ENCODE measurements at regions not wholly inside any gene's neighbourhood (a gene's known extent, or its start where the extent isn't known, plus 50 kb on each side); places are given as distances from the start of the nearest gene placed in this dataset.

DNA sequence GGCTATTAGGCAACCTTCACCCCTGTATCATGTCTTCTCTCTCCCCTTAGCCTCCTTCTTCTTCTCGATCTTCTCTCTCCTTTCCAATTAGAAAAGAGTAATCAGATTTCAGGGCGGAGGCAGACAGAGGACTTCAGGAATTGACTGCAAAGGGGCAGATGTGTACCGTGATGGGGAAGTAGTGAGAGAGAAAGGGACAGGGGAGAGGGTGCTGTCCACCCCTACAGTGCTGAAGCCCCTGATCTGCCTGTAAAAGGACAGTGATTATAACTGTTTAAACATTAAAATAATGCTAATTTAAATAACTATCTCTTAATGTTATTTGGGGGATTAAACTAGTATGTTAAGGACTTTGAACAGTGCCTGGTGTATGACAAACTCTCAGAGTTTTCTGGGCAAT, 178.5 kb downstream of the ACTR3 start:
- TF ChIP-seq, protein P1, sequence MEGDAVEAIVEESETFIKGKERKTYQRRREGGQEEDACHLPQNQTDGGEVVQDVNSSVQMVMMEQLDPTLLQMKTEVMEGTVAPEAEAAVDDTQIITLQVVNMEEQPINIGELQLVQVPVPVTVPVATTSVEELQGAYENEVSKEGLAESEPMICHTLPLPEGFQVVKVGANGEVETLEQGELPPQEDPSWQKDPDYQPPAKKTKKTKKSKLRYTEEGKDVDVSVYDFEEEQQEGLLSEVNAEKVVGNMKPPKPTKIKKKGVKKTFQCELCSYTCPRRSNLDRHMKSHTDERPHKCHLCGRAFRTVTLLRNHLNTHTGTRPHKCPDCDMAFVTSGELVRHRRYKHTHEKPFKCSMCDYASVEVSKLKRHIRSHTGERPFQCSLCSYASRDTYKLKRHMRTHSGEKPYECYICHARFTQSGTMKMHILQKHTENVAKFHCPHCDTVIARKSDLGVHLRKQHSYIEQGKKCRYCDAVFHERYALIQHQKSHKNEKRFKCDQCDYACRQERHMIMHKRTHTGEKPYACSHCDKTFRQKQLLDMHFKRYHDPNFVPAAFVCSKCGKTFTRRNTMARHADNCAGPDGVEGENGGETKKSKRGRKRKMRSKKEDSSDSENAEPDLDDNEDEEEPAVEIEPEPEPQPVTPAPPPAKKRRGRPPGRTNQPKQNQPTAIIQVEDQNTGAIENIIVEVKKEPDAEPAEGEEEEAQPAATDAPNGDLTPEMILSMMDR (IDR thresholded peaks at IDR 0.05 in 4 of 5, conservative IDR thresholded peaks at IDR 0.05 in 1 of 5), result no peak
- TF ChIP-seq POLR2A (IDR thresholded peaks at IDR 0.05), result no peak

Measured in gastrocnemius medialis (tissue), 4 donors.